SK-N-SH (cell line): ENCODE measurements at regions not wholly inside any gene's neighbourhood (a gene's known extent, or its start where the extent isn't known, plus 50 kb on each side); places are given as distances from the start of the nearest gene placed in this dataset.

Experiments
- CTCF ChIA-PET: fragments of 300-600, 350-600 bp; formaldehyde crosslinking; extraction: SDS; loops from one replicate; lab custom pipeline; 2021; lab: Yijun Ruan, JAX
- POLR2A ChIA-PET: fragments of 350-600 bp; sonication (Branson Sonifier 250); formaldehyde crosslinking; extraction: SDS; loops from one replicate; lab custom pipeline; 2020; ENCODE audit warnings: antibody characterized with exemption, inconsistent platforms; lab: Yijun Ruan, JAX
- DNase-seq: peaks from one replicate; pipeline ENCODE4 v3.0.0; 2012
- H2AFZ ChIP-seq: fragments of 200-600 bp; sonication (generic); 2 replicates; pipeline ENCODE4 v1.8.1; 2016; ENCODE audit warnings: antibody characterized with exemption, mild to moderate bottlenecking, low read depth
- H3F3A ChIP-seq: fragments of 200-600 bp; sonication (generic); replicated peaks from 2 replicates; pipeline ENCODE3; 2016; ENCODE audit warnings: antibody characterized with exemption, mild to moderate bottlenecking; ENCODE audit not compliant: insufficient read depth
- H3K27ac ChIP-seq, 2 experiments: fragments of 200-500 bp in 1 of 2; fragments of 200-600 bp in 1 of 2; sonication (Bioruptor generic) in 1 of 2; sonication (generic), shearing (Covaris generic) in 1 of 2; 2 replicates each; pipeline versions ENCODE4 v1.5.1 to v1.6.1; 2014 to 2016; ENCODE audit warnings: low read depth in 2 of 2, inconsistent platforms in 1 of 2, low read length in 1 of 2, mild to moderate bottlenecking in 1 of 2, mixed read lengths in 1 of 2
- H3K27me3 ChIP-seq: fragments of 200-600 bp; sonication (generic), shearing (Covaris generic); 2 replicates; pipeline ENCODE4 v1.6.1; 2016; ENCODE audit warnings: mixed run types; ENCODE audit not compliant: insufficient read depth
- H3K36me3 ChIP-seq, 2 experiments: fragments of 200-500 bp in 1 of 2; fragments of 200-600 bp in 1 of 2; sonication (Bioruptor generic) in 1 of 2; sonication (generic) in 1 of 2; replicated peaks in 1 of 2; 2 replicates each; pipeline versions ENCODE3 to v1.5.1; 2014 to 2016; ENCODE audit warnings: low read length in 1 of 2, mild to moderate bottlenecking in 1 of 2; ENCODE audit not compliant: insufficient read depth in 2 of 2, control insufficient read depth in 1 of 2
- H3K4me1 ChIP-seq, 2 experiments: fragments of 200-500 bp in 1 of 2; fragments of 200-600 bp in 1 of 2; sonication (Bioruptor generic) in 1 of 2; sonication (generic), shearing (Covaris generic) in 1 of 2; 2 replicates each; pipeline versions ENCODE4 v1.5.1 to v1.6.1; 2014 to 2016; ENCODE audit warnings: low read depth in 1 of 2, low read length in 1 of 2, mixed run types in 1 of 2; ENCODE audit not compliant: insufficient read depth in 2 of 2, control insufficient read depth in 1 of 2
- H3K4me2 ChIP-seq: fragments of 200-600 bp; sonication (generic), shearing (Covaris generic); 2 replicates; pipeline ENCODE4 v1.6.1; 2017; ENCODE audit warnings: mixed run types
- H3K4me3 ChIP-seq, 2 experiments: fragments of 200-500 bp in 1 of 2; fragments of 200-600 bp in 1 of 2; sonication (Bioruptor generic) in 1 of 2; sonication (generic), shearing (Covaris generic) in 1 of 2; 2 replicates each; pipeline versions ENCODE4 v1.5.1 to v1.8.1; 2014 to 2016; ENCODE audit warnings: low read depth in 2 of 2, inconsistent platforms in 1 of 2, low read length in 1 of 2, mild to moderate bottlenecking in 1 of 2, mixed read lengths in 1 of 2, moderate library complexity in 1 of 2
- H3K79me2 ChIP-seq: fragments of 200-600 bp; sonication (generic); 2 replicates; pipeline ENCODE4 v1.8.1; 2017; ENCODE audit warnings: mild to moderate bottlenecking; ENCODE audit not compliant: insufficient read depth
- H3K9ac ChIP-seq: fragments of 200-600 bp; sonication (generic); 2 replicates; pipeline ENCODE4 v1.6.1; 2017; ENCODE audit warnings: mixed run types
- H3K9me2 ChIP-seq: fragments of 200-600 bp; sonication (generic); 2 replicates; pipeline ENCODE4 v1.6.1; 2017; ENCODE audit warnings: mixed run types
- H3K9me3 ChIP-seq: fragments of 200-600 bp; sonication (generic); 2 replicates; pipeline ENCODE4 v1.6.1; 2017; ENCODE audit warnings: mixed run types, mild to moderate bottlenecking, moderate library complexity
- H4K20me1 ChIP-seq: fragments of 200-600 bp; sonication (generic); 2 replicates; pipeline ENCODE4 v1.6.1; 2017; ENCODE audit warnings: mild to moderate bottlenecking, mixed run types; ENCODE audit not compliant: insufficient read depth
- ELF1 ChIP-seq: IDR thresholded peaks from 2 replicates; pipeline ENCODE4 v1.4.0; 2012
- EZH2phosphoT487 ChIP-seq: fragments of 200-600 bp; sonication (generic); IDR thresholded peaks from 2 replicates; pipeline ENCODE4 v1.6.1; 2017; ENCODE audit warnings: low read depth, mixed run types, mild to moderate bottlenecking, antibody characterized with exemption, moderate library complexity, borderline replicate concordance
- GATA2 ChIP-seq: sonication (generic); formaldehyde crosslinking; IDR thresholded peaks from 2 replicates; pipeline ENCODE4 v1.5.0; 2020; ENCODE audit warnings: mild to moderate bottlenecking, missing genetic modification reagents
- RAD21 ChIP-seq: IDR thresholded peaks from 2 replicates; pipeline ENCODE4 v1.6.1; 2012; ENCODE audit warnings: mild to moderate bottlenecking, low read length
- RCOR1 ChIP-seq: fragments of 150-350 bp; IDR thresholded peaks from 2 replicates; pipeline ENCODE4 v1.6.1; 2017; ENCODE audit warnings: antibody characterized with exemption, low read length
- RXRA ChIP-seq: IDR thresholded peaks from 2 replicates; pipeline ENCODE4 v1.4.0; 2012; ENCODE audit warnings: low read depth, mild to moderate bottlenecking, borderline replicate concordance
- TCF12 ChIP-seq: IDR thresholded peaks from 2 replicates; pipeline ENCODE4 v1.4.0; 2012
- USF2 ChIP-seq: fragments of 150-350 bp; IDR thresholded peaks from 2 replicates; pipeline ENCODE4 v1.6.1; 2017; ENCODE audit warnings: antibody characterized with exemption, low read length, low read depth, borderline replicate concordance
- YY1 ChIP-seq: IDR thresholded peaks from 2 replicates; pipeline ENCODE4 v1.4.0; 2012; ENCODE audit warnings: low read depth, mild to moderate bottlenecking
- ZBTB33 ChIP-seq: IDR thresholded peaks from 2 replicates; pipeline ENCODE4 v1.4.0; 2012; ENCODE audit warnings: low read depth, borderline replicate concordance
- WGBS: methylation state at CpG from one replicate; pipeline ENCODE4 v1.1.6; 2017; ENCODE audit warnings: low lambda C conversion rate; 5-methylcytosine and 5-hydroxymethylcytosine counted together
- TF ChIP-seq, protein P1 (sequence below): IDR thresholded peaks from 2 replicates; pipeline ENCODE4 v1.6.1; 2012; ENCODE audit warnings: mild to moderate bottlenecking, low read depth, low read length, moderate library complexity
- TF ChIP-seq, protein P2 (sequence below): IDR thresholded peaks from 2 replicates; pipeline ENCODE4 v1.4.0; 2012; ENCODE audit warnings: low read depth
- TF ChIP-seq, protein P3 (sequence below): IDR thresholded peaks from 2 replicates; pipeline ENCODE4 v1.4.0; 2012; ENCODE audit warnings: low read depth, borderline replicate concordance

DNA sequence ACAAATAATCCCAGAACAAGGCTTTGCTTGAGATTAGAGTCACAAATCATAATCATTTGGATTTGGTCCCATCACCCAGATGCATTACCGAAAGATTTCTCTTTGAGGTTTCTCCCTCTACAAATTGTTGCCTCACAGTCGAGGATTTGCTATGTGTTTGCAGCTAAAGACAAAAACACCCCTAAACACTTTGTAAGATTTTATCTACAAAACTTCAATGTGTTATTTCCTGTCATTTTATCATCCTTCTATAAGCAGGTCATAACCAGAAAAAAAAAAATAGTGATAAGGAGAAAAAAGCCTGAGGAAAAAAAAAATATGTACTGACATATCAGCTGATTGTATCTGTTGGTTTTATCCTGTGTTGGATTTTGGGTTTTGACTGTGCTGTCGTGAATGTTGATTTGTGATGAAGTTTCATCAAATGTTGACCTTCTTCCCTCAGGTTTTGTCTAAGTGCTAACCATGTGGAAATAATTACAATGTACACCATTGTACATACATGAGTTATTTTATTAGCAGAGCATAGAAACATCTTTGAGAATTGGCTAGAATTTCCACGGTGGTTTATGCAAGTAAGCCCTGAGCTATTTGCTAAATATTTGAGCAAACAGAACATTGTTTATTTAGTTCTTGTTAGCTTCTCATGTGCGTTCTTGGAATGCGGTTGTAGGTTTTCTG lies 274.4 kb downstream of the NEBL start:
- Histone ChIP-seq H3K9me2 (no peaks in the 10 kb centered on the region), H3K27me3 (no peaks in the 10 kb centered on the region), H3K9ac (no peak overlapping the region), H3K36me3 (no peaks in the 10 kb centered on the region), H3K27ac (no peak overlapping the region), H4K20me1 (no peaks in the 10 kb centered on the region), H3K4me3 (no peak overlapping the region), H3F3A (no peaks in the 10 kb centered on the region), H3K79me2 (no peaks in the 10 kb centered on the region), H3K9me3 (peaks cover 4% of the 10 kb centered on the region; the same call in 1 of the 2 replicates), H3K4me2 (no peak overlapping the region), H2AFZ (no peak overlapping the region), H3K4me1 (peaks cover 0 to 3% of the 10 kb centered on the region in 2 experiments; a peak in 1 of 4 replicates)
- ChIA-PET POLR2A (no interaction called here), CTCF (interaction anchor here (0.8 to 1.3 kb wide), 2 partner anchors 11 to 14 kb away, joined by 3 to 4 read pairs; no protein-coding TSS in a partner anchor)
- 17% methylated on average over 6 of the region's 6 CpGs for WGBS
- TF ChIP-seq EZH2phosphoT487 (no peak), RXRA (no peak), RCOR1 (no peak), TCF12 (no peak)
- TF ChIP-seq, protein P1, sequence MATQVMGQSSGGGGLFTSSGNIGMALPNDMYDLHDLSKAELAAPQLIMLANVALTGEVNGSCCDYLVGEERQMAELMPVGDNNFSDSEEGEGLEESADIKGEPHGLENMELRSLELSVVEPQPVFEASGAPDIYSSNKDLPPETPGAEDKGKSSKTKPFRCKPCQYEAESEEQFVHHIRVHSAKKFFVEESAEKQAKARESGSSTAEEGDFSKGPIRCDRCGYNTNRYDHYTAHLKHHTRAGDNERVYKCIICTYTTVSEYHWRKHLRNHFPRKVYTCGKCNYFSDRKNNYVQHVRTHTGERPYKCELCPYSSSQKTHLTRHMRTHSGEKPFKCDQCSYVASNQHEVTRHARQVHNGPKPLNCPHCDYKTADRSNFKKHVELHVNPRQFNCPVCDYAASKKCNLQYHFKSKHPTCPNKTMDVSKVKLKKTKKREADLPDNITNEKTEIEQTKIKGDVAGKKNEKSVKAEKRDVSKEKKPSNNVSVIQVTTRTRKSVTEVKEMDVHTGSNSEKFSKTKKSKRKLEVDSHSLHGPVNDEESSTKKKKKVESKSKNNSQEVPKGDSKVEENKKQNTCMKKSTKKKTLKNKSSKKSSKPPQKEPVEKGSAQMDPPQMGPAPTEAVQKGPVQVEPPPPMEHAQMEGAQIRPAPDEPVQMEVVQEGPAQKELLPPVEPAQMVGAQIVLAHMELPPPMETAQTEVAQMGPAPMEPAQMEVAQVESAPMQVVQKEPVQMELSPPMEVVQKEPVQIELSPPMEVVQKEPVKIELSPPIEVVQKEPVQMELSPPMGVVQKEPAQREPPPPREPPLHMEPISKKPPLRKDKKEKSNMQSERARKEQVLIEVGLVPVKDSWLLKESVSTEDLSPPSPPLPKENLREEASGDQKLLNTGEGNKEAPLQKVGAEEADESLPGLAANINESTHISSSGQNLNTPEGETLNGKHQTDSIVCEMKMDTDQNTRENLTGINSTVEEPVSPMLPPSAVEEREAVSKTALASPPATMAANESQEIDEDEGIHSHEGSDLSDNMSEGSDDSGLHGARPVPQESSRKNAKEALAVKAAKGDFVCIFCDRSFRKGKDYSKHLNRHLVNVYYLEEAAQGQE: no peak
- DNase-seq: no peak

GRCh38 chr10:20620981-20621380 lies 276.1 kb downstream of the NEBL start:
- Histone ChIP-seq H3K36me3 (no peaks in the 10 kb centered on the region), H3K4me2 (no peak overlapping the region), H4K20me1 (no peaks in the 10 kb centered on the region), H3K27me3 (no peaks in the 10 kb centered on the region), H3K9me2 (no peaks in the 10 kb centered on the region), H3K9ac (no peak overlapping the region), H3F3A (no peaks in the 10 kb centered on the region), H3K4me1 (peaks cover 0 to 6% of the 10 kb centered on the region in 2 experiments; a peak in 2 of 4 replicates), H3K9me3 (peaks cover 4% of the 10 kb centered on the region; the same call in 1 of the 2 replicates), H3K79me2 (no peaks in the 10 kb centered on the region), H3K4me3 (no peak overlapping the region), H3K27ac (no peak overlapping the region), H2AFZ (no peak overlapping the region)
- CTCF ChIA-PET: no interaction called here
- POLR2A ChIA-PET: no interaction called here
- DNase-seq: no peak
- 9% methylated on average over 2 of the region's 2 CpGs for WGBS
- no peak for TF ChIP-seq YY1
- TF ChIP-seq RCOR1: no peak
- TF ChIP-seq ELF1: no peak
- no peak for TF ChIP-seq RAD21
- TF ChIP-seq, protein P1: no peak
- TF ChIP-seq, protein P2, sequence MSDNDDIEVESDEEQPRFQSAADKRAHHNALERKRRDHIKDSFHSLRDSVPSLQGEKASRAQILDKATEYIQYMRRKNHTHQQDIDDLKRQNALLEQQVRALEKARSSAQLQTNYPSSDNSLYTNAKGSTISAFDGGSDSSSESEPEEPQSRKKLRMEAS: no peak
- TF ChIP-seq USF2: no peak
- TF ChIP-seq GATA2: no peak
- TF ChIP-seq ZBTB33: no peak
- TF ChIP-seq, protein P3, sequence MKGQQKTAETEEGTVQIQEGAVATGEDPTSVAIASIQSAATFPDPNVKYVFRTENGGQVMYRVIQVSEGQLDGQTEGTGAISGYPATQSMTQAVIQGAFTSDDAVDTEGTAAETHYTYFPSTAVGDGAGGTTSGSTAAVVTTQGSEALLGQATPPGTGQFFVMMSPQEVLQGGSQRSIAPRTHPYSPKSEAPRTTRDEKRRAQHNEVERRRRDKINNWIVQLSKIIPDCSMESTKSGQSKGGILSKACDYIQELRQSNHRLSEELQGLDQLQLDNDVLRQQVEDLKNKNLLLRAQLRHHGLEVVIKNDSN: no peak
